ENCODE measurements at regions not wholly inside any gene's neighbourhood (a gene's known extent, or its start where the extent isn't known, plus 50 kb on each side); places are given as distances from the start of the nearest gene placed in this dataset.

DNA sequence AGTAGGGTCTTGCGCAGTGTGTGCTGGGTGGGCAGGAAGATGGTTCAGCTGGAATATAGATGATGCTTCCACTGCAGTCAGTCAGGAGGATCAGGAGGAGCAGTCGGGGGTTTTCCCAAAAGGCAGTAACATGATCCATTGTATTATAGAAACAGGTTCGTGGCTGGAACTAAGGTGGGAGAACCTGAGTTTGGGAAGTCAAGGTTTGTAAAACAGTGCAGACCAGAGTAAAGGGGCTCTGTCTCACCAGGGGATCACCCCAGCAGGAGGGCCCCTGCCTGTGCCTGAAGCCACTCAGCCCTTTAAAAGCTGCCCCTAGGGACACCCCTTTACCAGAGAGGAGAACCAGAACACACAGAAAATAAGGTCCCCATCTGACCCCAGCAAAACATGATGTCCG is 213.4 kb downstream of the AUH start:
- Histone ChIP-seq H3K4me2 (ENCODE audit: low read length) (no peak overlapping the region), H3K79me2 (ENCODE audit: control insufficient read depth, low read length) (no peaks in the 10 kb centered on the region), H3F3A (ENCODE audit: control insufficient read depth, insufficient read depth) (no peaks in the 10 kb centered on the region), H3K36me3 (ENCODE audit: control insufficient read depth, low read length) (no peaks in the 10 kb centered on the region), H3K4me1 (ENCODE audit: control insufficient read depth, low read length) (peaks cover 4% of the 10 kb centered on the region; the same call in 1 of the 2 replicates), H3K27me3 (ENCODE audit: control insufficient read depth, low read length) (peaks cover 31% of the 10 kb centered on the region), H3K27ac (ENCODE audit: low read depth, low read length) (no peak overlapping the region), H4K20me1 (ENCODE audit: control insufficient read depth, insufficient read depth, low read depth, low read length) (no peaks in the 10 kb centered on the region), H3K9me2 (replicated peaks; ENCODE audit: control insufficient read depth, low read length) (no peaks in the 10 kb centered on the region), H3K4me3 (ENCODE audit: low read length) (no peak overlapping the region), H3K9me3 (ENCODE audit: control insufficient read depth, insufficient read depth, low read length) (peaks cover 7% of the 10 kb centered on the region; the same call in 1 of the 2 replicates)
- no peak for TF ChIP-seq EZH2phosphoT487 (IDR thresholded peaks at IDR 0.05; ENCODE audit: borderline replicate concordance, low read length)
- TF ChIP-seq, protein P1, sequence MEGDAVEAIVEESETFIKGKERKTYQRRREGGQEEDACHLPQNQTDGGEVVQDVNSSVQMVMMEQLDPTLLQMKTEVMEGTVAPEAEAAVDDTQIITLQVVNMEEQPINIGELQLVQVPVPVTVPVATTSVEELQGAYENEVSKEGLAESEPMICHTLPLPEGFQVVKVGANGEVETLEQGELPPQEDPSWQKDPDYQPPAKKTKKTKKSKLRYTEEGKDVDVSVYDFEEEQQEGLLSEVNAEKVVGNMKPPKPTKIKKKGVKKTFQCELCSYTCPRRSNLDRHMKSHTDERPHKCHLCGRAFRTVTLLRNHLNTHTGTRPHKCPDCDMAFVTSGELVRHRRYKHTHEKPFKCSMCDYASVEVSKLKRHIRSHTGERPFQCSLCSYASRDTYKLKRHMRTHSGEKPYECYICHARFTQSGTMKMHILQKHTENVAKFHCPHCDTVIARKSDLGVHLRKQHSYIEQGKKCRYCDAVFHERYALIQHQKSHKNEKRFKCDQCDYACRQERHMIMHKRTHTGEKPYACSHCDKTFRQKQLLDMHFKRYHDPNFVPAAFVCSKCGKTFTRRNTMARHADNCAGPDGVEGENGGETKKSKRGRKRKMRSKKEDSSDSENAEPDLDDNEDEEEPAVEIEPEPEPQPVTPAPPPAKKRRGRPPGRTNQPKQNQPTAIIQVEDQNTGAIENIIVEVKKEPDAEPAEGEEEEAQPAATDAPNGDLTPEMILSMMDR (IDR thresholded peaks at IDR 0.05; ENCODE audit: low read depth, low read length, poor library complexity, severe bottlenecking) = no peak

DNA sequence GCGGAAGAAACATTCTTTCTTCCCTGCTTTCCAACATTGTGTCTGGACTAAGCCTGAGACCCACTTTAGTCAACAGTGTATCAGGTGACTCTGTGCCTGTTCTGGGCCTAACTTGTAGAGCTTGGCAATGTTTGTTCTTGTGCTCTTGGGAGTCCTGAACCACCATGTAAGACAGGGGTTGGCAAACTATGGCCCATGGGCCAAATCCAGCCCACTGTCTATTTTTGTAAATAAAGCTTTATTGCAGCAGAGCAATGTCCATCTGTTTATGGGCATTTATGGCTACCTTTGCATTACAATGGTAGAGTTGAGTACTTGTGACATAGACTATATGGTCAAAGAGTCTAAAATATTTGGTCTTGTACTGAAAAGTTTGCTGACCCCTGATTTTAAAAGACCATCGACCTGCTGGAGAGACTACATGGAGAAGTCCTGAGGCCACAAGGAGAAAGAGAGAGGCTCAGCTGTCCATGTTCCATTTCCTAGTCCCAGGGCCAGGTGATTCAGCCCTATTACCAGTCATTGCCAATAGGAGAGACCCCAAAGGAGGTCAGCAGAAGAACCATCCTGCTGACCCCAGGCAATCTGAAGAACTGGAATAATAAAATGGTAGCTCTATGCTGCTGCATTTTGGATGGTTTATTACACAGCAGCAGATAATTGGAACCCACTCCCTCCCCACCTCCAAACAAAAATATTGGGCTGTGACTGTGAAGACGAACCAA is 211.3 kb downstream of the AUH start:
- no peaks in the 10 kb centered on the region for H3K79me2 ChIP-seq (ENCODE audit: control insufficient read depth, low read length)
- TF ChIP-seq, protein P1 (IDR thresholded peaks at IDR 0.05; ENCODE audit: low read depth, low read length, poor library complexity, severe bottlenecking) = no peak
- no peak for TF ChIP-seq EZH2phosphoT487 (IDR thresholded peaks at IDR 0.05; ENCODE audit: borderline replicate concordance, low read length)
- H3K9me3 ChIP-seq (ENCODE audit: control insufficient read depth, insufficient read depth, low read length) = peaks cover 7% of the 10 kb centered on the region; the same call in 1 of the 2 replicates
- H3K4me2 ChIP-seq (ENCODE audit: low read length) = no peak overlapping the region
- H3K9me2 ChIP-seq (replicated peaks; ENCODE audit: control insufficient read depth, low read length) = no peaks in the 10 kb centered on the region
- H3K27me3 ChIP-seq (ENCODE audit: control insufficient read depth, low read length) = peaks cover 31% of the 10 kb centered on the region
- H3K36me3 ChIP-seq (ENCODE audit: control insufficient read depth, low read length) = no peaks in the 10 kb centered on the region
- H3K4me1 ChIP-seq (ENCODE audit: control insufficient read depth, low read length) = peaks cover 4% of the 10 kb centered on the region; the same call in 1 of the 2 replicates
- no peak overlapping the region for H3K4me3 ChIP-seq (ENCODE audit: low read length)
- no peak overlapping the region for H3K27ac ChIP-seq (ENCODE audit: low read depth, low read length)
- H3F3A ChIP-seq (ENCODE audit: control insufficient read depth, insufficient read depth) = no peaks in the 10 kb centered on the region
- no peaks in the 10 kb centered on the region for H4K20me1 ChIP-seq (ENCODE audit: control insufficient read depth, insufficient read depth, low read depth, low read length)

DNA sequence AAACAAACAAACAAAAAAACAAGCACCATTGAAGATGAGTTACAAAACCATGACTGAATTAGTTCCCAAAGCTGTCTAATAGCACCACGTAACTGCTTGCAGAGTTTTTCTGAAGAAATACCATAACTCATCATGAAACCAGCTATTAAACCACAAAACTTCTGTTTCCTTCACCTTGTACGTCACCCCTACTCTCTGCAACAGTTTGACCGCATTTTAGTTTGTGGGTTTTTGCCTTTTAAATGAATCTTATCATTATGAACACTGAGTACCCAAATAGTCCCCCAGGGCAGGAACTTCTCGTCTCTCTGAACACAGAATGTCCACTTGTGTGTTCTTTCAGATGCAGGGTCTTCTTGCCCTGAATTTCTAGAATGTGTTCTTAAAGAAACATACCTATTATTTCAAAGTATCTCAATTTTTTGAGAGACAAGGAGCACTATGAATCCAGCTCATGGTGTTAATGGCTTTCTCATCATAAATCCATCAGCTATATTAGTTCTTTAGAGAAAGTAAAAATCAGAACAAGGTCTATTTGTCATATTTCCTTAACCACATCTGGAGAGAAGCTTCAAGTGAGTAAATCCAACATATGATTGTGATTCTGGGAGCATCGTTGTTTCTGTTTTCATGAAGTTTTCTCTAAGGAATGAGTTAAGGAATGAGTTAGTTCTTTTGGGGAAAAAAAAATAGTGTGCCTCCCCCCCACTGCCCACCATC is 210.6 kb downstream of the AUH start:
- Histone ChIP-seq H3K4me1 (ENCODE audit: control insufficient read depth, low read length) (peaks cover 4% of the 10 kb centered on the region; the same call in 1 of the 2 replicates), H3K36me3 (ENCODE audit: control insufficient read depth, low read length) (no peaks in the 10 kb centered on the region), H3K27ac (ENCODE audit: low read depth, low read length) (no peak overlapping the region), H3K4me3 (ENCODE audit: low read length) (no peak overlapping the region), H3K79me2 (ENCODE audit: control insufficient read depth, low read length) (no peaks in the 10 kb centered on the region), H3K27me3 (ENCODE audit: control insufficient read depth, low read length) (peaks cover 31% of the 10 kb centered on the region), H3F3A (ENCODE audit: control insufficient read depth, insufficient read depth) (no peaks in the 10 kb centered on the region), H4K20me1 (ENCODE audit: control insufficient read depth, insufficient read depth, low read depth, low read length) (no peaks in the 10 kb centered on the region), H3K9me3 (ENCODE audit: control insufficient read depth, insufficient read depth, low read length) (peaks cover 7% of the 10 kb centered on the region; the same call in 1 of the 2 replicates), H3K4me2 (ENCODE audit: low read length) (no peak overlapping the region), H3K9me2 (replicated peaks; ENCODE audit: control insufficient read depth, low read length) (no peaks in the 10 kb centered on the region)
- TF ChIP-seq EZH2phosphoT487 (IDR thresholded peaks at IDR 0.05; ENCODE audit: borderline replicate concordance, low read length) = no peak
- TF ChIP-seq, protein P1 (IDR thresholded peaks at IDR 0.05; ENCODE audit: low read depth, low read length, poor library complexity, severe bottlenecking) = no peak

All from DOHH2 (cell line).